HepG2 (cell line): ENCODE measurements at regions not wholly inside any gene's neighbourhood (a gene's known extent, or its start where the extent isn't known, plus 50 kb on each side); places are given as distances from the start of the nearest gene placed in this dataset.

Experiments
- ATAC-seq: fragments of 200-7000 bp; cut with Tn5 transposase; 3 replicates; pipeline ENCODE4 v1.9.1; 2020; ENCODE audit warnings: mild to moderate bottlenecking, moderate library complexity
- BruUV-seq: library from RNA; stranded (reverse); fragments of 400-500 nt; replicated peaks from 2 replicates; lab custom pipeline; 2021; lab: Mats Ljungman, UMichigan
- CTCF ChIA-PET: fragments of 300-600 bp; formaldehyde crosslinking; extraction: SDS; loops from one replicate; lab custom pipeline; 2021; ENCODE audit warnings: low total read pairs, inconsistent platforms, low intra/inter-chr PET ratio; lab: Yijun Ruan, JAX
- POLR2A ChIA-PET: fragments of 350-600 bp; sonication (Branson Sonifier 250); formaldehyde crosslinking; loops from one replicate; lab custom pipeline; 2020; ENCODE audit warnings: antibody characterized with exemption, inconsistent platforms; lab: Yijun Ruan, JAX
- DNase-seq: peaks from one replicate; pipeline ENCODE4 v3.0.0-alpha.2; 2015; ENCODE audit warnings: low spot score
- FAIRE-seq: peaks from 3 replicates; lab custom pipeline; 2011; peaks lifted over from hg19 to GRCh38; lab: Jason Lieb, UNC
- H2AFZ ChIP-seq: one replicate; pipeline ENCODE4 v1.6.1; 2011; ENCODE audit warnings: low read length, inconsistent platforms
- H3K27ac ChIP-seq: fragments of 300-600 bp; 3 replicates; pipeline ENCODE4 v1.8.0; 2011; ENCODE audit warnings: mixed run types, mild to moderate bottlenecking, mixed read lengths, low read length, inconsistent platforms; ENCODE audit not compliant: insufficient read depth; ENCODE audit errors: extremely low read length
- H3K27me3 ChIP-seq, 2 experiments: fragments of 200-600 bp in 1 of 2; 2 replicates in 1 of 2; 3 replicates in 1 of 2; pipeline versions ENCODE4 v1.6.0 to v1.8.0; 2011; ENCODE audit warnings: low read length in 2 of 2, mild to moderate bottlenecking in 2 of 2, moderate library complexity in 2 of 2, inconsistent platforms in 1 of 2; ENCODE audit not compliant: insufficient read depth in 2 of 2, control insufficient read depth in 1 of 2
- H3K36me3 ChIP-seq, 2 experiments: fragments of 200-600 bp in 1 of 2; replicated peaks in 1 of 2; 2 replicates in 1 of 2; 3 replicates in 1 of 2; pipeline versions ENCODE4 v1.5.1 to v1.8.0; 2011; ENCODE audit warnings: low read length in 2 of 2, inconsistent platforms in 1 of 2; ENCODE audit not compliant: insufficient read depth in 2 of 2, control insufficient read depth in 1 of 2
- H3K4me1 ChIP-seq: 2 replicates; pipeline ENCODE4 v1.5.1; 2012; ENCODE audit warnings: low read length, inconsistent platforms; ENCODE audit not compliant: insufficient read depth
- H3K4me2 ChIP-seq: 2 replicates; pipeline ENCODE4 v1.6.0; 2011; ENCODE audit warnings: low read depth, low read length, inconsistent platforms
- H3K4me3 ChIP-seq, 3 experiments: fragments of 200-600 bp in 1 of 3; sonication (generic), shearing (Covaris generic) in 1 of 3; replicated peaks in 1 of 3; 2 replicates each; pipeline ENCODE4 v1.5.1; 2011 to 2016; ENCODE audit warnings: low read length in 3 of 3, inconsistent platforms in 2 of 3, low read depth in 2 of 3, mild to moderate bottlenecking in 2 of 3, control low read depth in 1 of 3, mixed read lengths in 1 of 3; ENCODE audit not compliant: insufficient read depth in 1 of 3
- H3K79me2 ChIP-seq: one replicate; pipeline ENCODE4 v1.6.1; 2011; ENCODE audit warnings: low read length, inconsistent platforms; ENCODE audit not compliant: insufficient read depth
- H3K9ac ChIP-seq: 2 replicates; pipeline ENCODE4 v1.6.0; 2011; ENCODE audit warnings: mild to moderate bottlenecking, low read depth, low read length, inconsistent platforms; ENCODE audit not compliant: insufficient read depth
- H3K9me3 ChIP-seq: 2 replicates; pipeline ENCODE4 v1.5.1; 2012; ENCODE audit warnings: mild to moderate bottlenecking, low read length
- H4K20me1 ChIP-seq: 2 replicates; pipeline ENCODE4 v1.6.0; 2011; ENCODE audit warnings: inconsistent platforms, mild to moderate bottlenecking, low read length, moderate library complexity; ENCODE audit not compliant: insufficient read depth
- KDM6A ChIP-seq: IDR thresholded peaks from 2 replicates; pipeline ENCODE4 v1.6.1; 2016; ENCODE audit warnings: low read depth
- MAFF ChIP-seq: IDR thresholded peaks from 2 replicates; pipeline ENCODE4 v1.6.1; 2011; ENCODE audit warnings: low read depth, low read length, improper control_type of control experiment
- MAFK ChIP-seq, 2 experiments: IDR thresholded peaks in 1 of 2; conservative IDR thresholded peaks in 1 of 2; 2 replicates each; pipeline ENCODE4 v1.6.1; 2011; ENCODE audit warnings: improper control_type of control experiment in 2 of 2, low read length in 2 of 2
- NFIC ChIP-seq: IDR thresholded peaks from 2 replicates; pipeline ENCODE4 v1.6.1; 2012; ENCODE audit warnings: mild to moderate bottlenecking, low read length, inconsistent platforms
- ZBTB2 ChIP-seq: sonication (generic); formaldehyde crosslinking; IDR thresholded peaks from 2 replicates; pipeline ENCODE4 v1.8.0; 2022; ENCODE audit warnings: low read depth, missing genetic modification reagents
- WGBS: methylation state at CpG from one replicate; pipeline ENCODE4 v1.1.6; 2017; ENCODE audit warnings: low lambda C conversion rate; 5-methylcytosine and 5-hydroxymethylcytosine counted together
- in situ Hi-C: cut with HindIII; loops from 2 replicates; pipeline ENCODE4 v1.10.0; 2017; ENCODE audit warnings: low pct_unique_long_range_greater_than_20kb; ENCODE audit not compliant: extremely low pct_ligation_motif_present
- intact Hi-C: fragments of 100-400 bp; cut with micrococcal nuclease; formaldehyde crosslinking; loops from one replicate; pipeline ENCODE4 v1.10.0; 2022; ENCODE audit not compliant: unreplicated experiment

GRCh38 chr3:182397164-182397563 lies 396.1 kb upstream of the ATP11B start:
- Histone ChIP-seq H3K4me3 (no peak overlapping the region), H3K27ac (no peak overlapping the region), H3K4me1 (no peaks in the 10 kb centered on the region), H3K79me2 (no peaks in the 10 kb centered on the region), H3K4me2 (no peak overlapping the region), H2AFZ (no peak overlapping the region), H3K9ac (no peak overlapping the region), H3K36me3 (no peaks in the 10 kb centered on the region), H3K27me3 (no peaks in the 10 kb centered on the region), H4K20me1 (no peaks in the 10 kb centered on the region), H3K9me3 (no peaks in the 10 kb centered on the region)
- DNase-seq = no peak
- in situ Hi-C loops = no loop called here
- 0% methylated on average over 1 of the region's 1 CpG for WGBS
- ChIA-PET POLR2A (no interaction called here), CTCF (no interaction called here)
- TF ChIP-seq KDM6A (no peak), MAFF (peak; percentile 96), MAFK (conservative IDR thresholded peaks at IDR 0.05 in 1 of 2, IDR thresholded peaks at IDR 0.05 in 1 of 2; ENCODE audit: low read length in 2 of 2) (peak; percentile 91 to 96)
- no TSS peak for BruUV-seq
- intact Hi-C loops = loop anchor here (2.0 kb wide), 1 partner anchor 286 kb away; no protein-coding TSS in a partner anchor
- no peak for ATAC-seq
- FAIRE-seq = no peak

- H3K27me3 ChIP-seq = no peaks in the 10 kb centered on the region
- H3K4me2 ChIP-seq = no peak overlapping the region
- intact Hi-C loops (no loop called here), in situ Hi-C loops (no loop called here)
- 23% methylated on average over 7 of the region's 11 CpGs for WGBS
- ChIA-PET POLR2A (no interaction called here), CTCF (no interaction called here)
- no peak for ATAC-seq
- no peak for FAIRE-seq
- H3K9me3 ChIP-seq = no peaks in the 10 kb centered on the region
- DNase-seq = no peak
- no peaks in the 10 kb centered on the region for H3K79me2 ChIP-seq
- H3K4me1 ChIP-seq = no peaks in the 10 kb centered on the region
- H3K36me3 ChIP-seq = no peaks in the 10 kb centered on the region
- no peak overlapping the region for H3K4me3 ChIP-seq
- TF ChIP-seq ZBTB2 = no peak
- TF ChIP-seq NFIC = no peak
- H2AFZ ChIP-seq = no peak overlapping the region
- BruUV-seq = no TSS peak
- H4K20me1 ChIP-seq = no peaks in the 10 kb centered on the region
- no peak overlapping the region for H3K9ac ChIP-seq
- H3K27ac ChIP-seq = no peak overlapping the region
Observed at GRCh38 chr3:182399978-182400737, 393.1 kb upstream of the ATP11B start.
